ENCODE measurements at regions not wholly inside any gene's neighbourhood (a gene's known extent, or its start where the extent isn't known, plus 50 kb on each side); places are given as distances from the start of the nearest gene placed in this dataset.
A peak's percentile ranks its signal among the peaks of the same experiment; 100 is the strongest.

GRCh38 chr5:117590944-117591343, 1016.3 kb upstream of the SEMA6A start:
- TF ChIP-seq SIN3A (IDR thresholded peaks at IDR 0.05; ENCODE audit: low read depth, low read length) (no peak), SRF (IDR thresholded peaks at IDR 0.05; ENCODE audit: low read depth in 2 of 2, low read length in 2 of 2) (no peak), MXI1 (IDR thresholded peaks at IDR 0.05; ENCODE audit: low read depth, low read length) (no peak), MYC (IDR thresholded peaks at IDR 0.05; ENCODE audit: insufficient read depth, insufficient read length, insufficient replicate concordance, low read length, severe bottlenecking) (no peak), POLR2AphosphoS5 (IDR thresholded peaks at IDR 0.05; ENCODE audit: low read length) (no peak), CTCF (IDR thresholded peaks at IDR 0.05 in 2 of 3, conservative IDR thresholded peaks at IDR 0.05 in 1 of 3; ENCODE audit: control insufficient read depth in 2 of 3, extremely low read depth in 1 of 3, insufficient read depth in 1 of 3, low read depth in 3 of 3, low read length in 3 of 3) (peak; percentile 31 to 40 (median 39); a peak in 4 of 6 replicates), BCL11A (IDR thresholded peaks at IDR 0.05; ENCODE audit: low read depth, low read length) (no peak), ZNF24 (IDR thresholded peaks at IDR 0.05) (no peak), REST (IDR thresholded peaks at IDR 0.05; ENCODE audit: low read depth, low read length) (no peak)

Data from GM12878 (cell line).